UCSD-AML1 (cell line): ENCODE measurements at regions not wholly inside any gene's neighbourhood (a gene's known extent, or its start where the extent isn't known, plus 50 kb on each side); places are given as distances from the start of the nearest gene placed in this dataset.

ENCODE experiments used
- DNase-seq: peaks from one replicate; lab custom pipeline; 2025; ENCODE audit not compliant: unreplicated experiment; lab: John Stamatoyannopoulos, UW

GRCh38 chr7:85525676-85526075 is 338.8 kb upstream of the SEMA3D start:
- DNase-seq: no peak

- DNase-seq: no peak
These were observed 335.2 kb upstream of the SEMA3D start for GRCh38 chr7:85522070-85522469.

GRCh38 chr7:85521108-85521694 is 334.3 kb upstream of the SEMA3D start:
- DNase-seq: no peak

- DNase-seq: no peak
These were observed 333.3 kb upstream of the SEMA3D start for GRCh38 chr7:85520175-85520574.

GRCh38 chr7:85516675-85517074 is 329.8 kb upstream of the SEMA3D start:
- DNase-seq: no peak

- DNase-seq: no peak
These were observed 325.9 kb upstream of the SEMA3D start for GRCh38 chr7:85512790-85513189.

- no peak for DNase-seq
These were observed 323.4 kb upstream of the SEMA3D start for GRCh38 chr7:85510287-85510686.

- no peak for DNase-seq
These were observed 322.6 kb upstream of the SEMA3D start for GRCh38 chr7:85509476-85509875.

- DNase-seq: no peak
These were observed 322.0 kb upstream of the SEMA3D start for GRCh38 chr7:85508642-85509410.

GRCh38 chr7:85498031-85498430 is 311.2 kb upstream of the SEMA3D start:
- no peak for DNase-seq

- no peak for DNase-seq
These were observed 302.6 kb upstream of the SEMA3D start for GRCh38 chr7:85489498-85489897.

GRCh38 chr7:85488406-85488805 is 301.6 kb upstream of the SEMA3D start:
- no peak for DNase-seq

- no peak for DNase-seq
These were observed 296.3 kb upstream of the SEMA3D start for GRCh38 chr7:85483177-85483576.

GRCh38 chr7:85480666-85481065 is 293.8 kb upstream of the SEMA3D start:
- DNase-seq: no peak

- no peak for DNase-seq
These were observed 293.2 kb upstream of the SEMA3D start for GRCh38 chr7:85479918-85480643.

- DNase-seq: no peak
These were observed 291.7 kb upstream of the SEMA3D start for GRCh38 chr7:85478530-85478929.

- no peak for DNase-seq
These were observed 288.6 kb upstream of the SEMA3D start for GRCh38 chr7:85475476-85475875.

- no peak for DNase-seq
These were observed 288.2 kb upstream of the SEMA3D start for GRCh38 chr7:85475071-85475470.

- no peak for DNase-seq
These were observed 287.4 kb upstream of the SEMA3D start for GRCh38 chr7:85474234-85474633.

- peak; percentile 7 for DNase-seq
These were observed 284.9 kb upstream of the SEMA3D start for GRCh38 chr7:85471740-85472139.

GRCh38 chr7:85471307-85471706 is 284.5 kb upstream of the SEMA3D start:
- DNase-seq: no peak

- DNase-seq: no peak
These were observed 282.7 kb upstream of the SEMA3D start for GRCh38 chr7:85469446-85470010.
